GM12892 (cell line): ENCODE measurements at regions not wholly inside any gene's neighbourhood (a gene's known extent, or its start where the extent isn't known, plus 50 kb on each side); places are given as distances from the start of the nearest gene placed in this dataset.
"Not testable (repeated sequence)": the region's sequence is repeated elsewhere in the genome, so short reads cannot be mapped to it uniquely, and the experiment has no call there.

ENCODE experiments used
- DNase-seq: peaks from one replicate; pipeline ENCODE4 v3.0.0; 2011; ENCODE audit not compliant: insufficient read length
- FAIRE-seq: peaks from 2 replicates; lab custom pipeline; 2011; peaks lifted over from hg19 to GRCh38; lab: Jason Lieb, UNC
- POLR2A ChIP-seq: IDR thresholded peaks from 2 replicates; pipeline ENCODE4 v1.6.1; 2011; ENCODE audit warnings: low read depth, low read length, control low read depth
- POLR2AphosphoS5 ChIP-seq: IDR thresholded peaks from 2 replicates; pipeline ENCODE4 v1.6.1; 2011; ENCODE audit warnings: low read depth, low read length, control low read depth
- TAF1 ChIP-seq: IDR thresholded peaks from 2 replicates; pipeline ENCODE4 v1.6.1; 2011; ENCODE audit warnings: low read depth, mild to moderate bottlenecking, control low read depth, low read length, borderline replicate concordance

GRCh38 chr12:65715961-65716360 lies 108.3 kb upstream of the HMGA2 start:
- DNase-seq = no peak
- no peak for FAIRE-seq
- no peak for TF ChIP-seq POLR2A
- no peak for TF ChIP-seq TAF1
- TF ChIP-seq POLR2AphosphoS5 = no peak

- no peak for TF ChIP-seq POLR2AphosphoS5
- TF ChIP-seq TAF1 = no peak
- TF ChIP-seq POLR2A = no peak
- no peak for DNase-seq
- FAIRE-seq = no peak
Observed at GRCh38 chr12:65720136-65721130, 103.8 kb upstream of the HMGA2 start.

- FAIRE-seq (no peak), DNase-seq (no peak)
- TF ChIP-seq POLR2A (no peak), POLR2AphosphoS5 (no peak), TAF1 (no peak)
Observed at GRCh38 chr12:65721541-65722190, 102.6 kb upstream of the HMGA2 start.

GRCh38 chr12:65725376-65725775 lies 98.9 kb upstream of the HMGA2 start:
- no peak for TF ChIP-seq POLR2AphosphoS5
- no peak for TF ChIP-seq TAF1
- TF ChIP-seq POLR2A = no peak
- DNase-seq (no peak), FAIRE-seq (no peak)

GRCh38 chr12:65728455-65728847 lies 95.8 kb upstream of the HMGA2 start:
- no peak for TF ChIP-seq POLR2A
- no peak for TF ChIP-seq TAF1
- TF ChIP-seq POLR2AphosphoS5 = no peak
- no peak for DNase-seq
- no peak for FAIRE-seq

- no peak for TF ChIP-seq TAF1
- TF ChIP-seq POLR2A = no peak
- TF ChIP-seq POLR2AphosphoS5 = no peak
- DNase-seq = no peak
- FAIRE-seq = no peak
Observed at GRCh38 chr12:65728848-65729793, 95.2 kb upstream of the HMGA2 start.

GRCh38 chr12:65731771-65732170 lies 92.5 kb upstream of the HMGA2 start:
- TF ChIP-seq POLR2A (no peak), TAF1 (no peak)
- no peak for FAIRE-seq
- DNase-seq = no peak

GRCh38 chr12:65733643-65734042 lies 90.6 kb upstream of the HMGA2 start:
- not testable (repeated sequence) for DNase-seq, FAIRE-seq

- TF ChIP-seq POLR2A (no peak), TAF1 (no peak)
- FAIRE-seq (no peak), DNase-seq (no peak)
Observed at GRCh38 chr12:65734226-65734625, 90.1 kb upstream of the HMGA2 start.

GRCh38 chr12:65739606-65740005 lies 84.7 kb upstream of the HMGA2 start:
- TF ChIP-seq TAF1 (no peak), POLR2A (no peak), POLR2AphosphoS5 (no peak)
- no peak for FAIRE-seq
- DNase-seq = no peak

GRCh38 chr12:65740506-65740872 lies 83.8 kb upstream of the HMGA2 start:
- no peak for TF ChIP-seq TAF1
- TF ChIP-seq POLR2AphosphoS5 = no peak
- no peak for TF ChIP-seq POLR2A

GRCh38 chr12:65740873-65741600 lies 83.2 kb upstream of the HMGA2 start:
- FAIRE-seq = no peak
- DNase-seq = peak; percentile 42
- TF ChIP-seq POLR2AphosphoS5 (no peak), TAF1 (no peak), POLR2A (no peak)

More at GRCh38 chr12:65740506-65740872, 83.8 kb upstream of the HMGA2 start:
- no peak for FAIRE-seq
- no peak for DNase-seq

GRCh38 chr12:65741656-65742017 lies 82.6 kb upstream of the HMGA2 start:
- TF ChIP-seq TAF1 (no peak), POLR2AphosphoS5 (no peak), POLR2A (no peak)
- no peak for DNase-seq
- FAIRE-seq = no peak
